Spleen (tissue), 7 donors: ENCODE measurements at regions not wholly inside any gene's neighbourhood (a gene's known extent, or its start where the extent isn't known, plus 50 kb on each side); places are given as distances from the start of the nearest gene placed in this dataset.

Source experiments
- CTCF ChIP-seq, 11 experiments: fragments of 200-600 bp in 7 of 11; fragments of 450-650 bp in 4 of 11; sonication (generic) in 4 of 11; IDR thresholded peaks in 8 of 11; conservative IDR thresholded peaks in 3 of 11; 1 replicate in 7 of 11; 2 replicates in 4 of 11; pipeline versions ENCODE4 v1.4.0 to v1.8.0; 2016 to 2021; ENCODE audit warnings: antibody characterized with exemption in 11 of 11, inconsistent platforms in 4 of 11, mild to moderate bottlenecking in 1 of 11
- POLR2A ChIP-seq, 3 donors: fragments of 450-650 bp; IDR thresholded peaks; one replicate each; pipeline ENCODE4 v1.5.1; 2017; ENCODE audit warnings: antibody characterized with exemption in 3 of 3, mild to moderate bottlenecking in 1 of 3
- POLR2AphosphoS5 ChIP-seq, 3 donors: sonication (generic); formaldehyde crosslinking; IDR thresholded peaks; one replicate each; pipeline ENCODE4 v1.5.1; 2017; ENCODE audit warnings: antibody characterized with exemption in 3 of 3
- donor health status: DM: no; HTN: no; CAD: no; lungs with moderate emphysema.
- donor health status: DM: no; HTN: no; CAD: no.
- donor health status: DM: no; HTN: no; CAD: no.

DNA sequence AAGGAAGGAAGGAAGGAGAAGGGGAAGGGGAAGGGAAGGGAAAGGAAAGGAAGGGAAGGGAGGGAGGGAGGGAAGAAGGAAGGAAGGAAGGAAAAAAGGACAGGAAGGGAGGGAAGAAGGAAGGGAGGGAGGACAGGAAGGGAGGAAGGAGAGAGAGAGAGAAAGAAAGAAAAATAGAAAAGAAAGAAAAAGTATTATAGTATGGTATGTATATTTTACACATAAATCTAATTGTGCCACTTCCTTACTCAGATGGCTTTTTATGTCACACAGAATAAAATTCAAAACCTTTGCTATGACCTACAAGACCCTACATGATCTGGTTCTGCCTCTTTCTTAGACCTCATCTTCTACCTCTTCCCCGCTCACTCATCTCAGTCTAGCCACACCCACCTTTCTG is 1016.9 kb upstream of the AUTS2 start:
- TF ChIP-seq CTCF (IDR thresholded peaks at IDR 0.05 in 8 of 11, conservative IDR thresholded peaks at IDR 0.05 in 3 of 11) (no peak), POLR2A (IDR thresholded peaks at IDR 0.05) (no peak), POLR2AphosphoS5 (IDR thresholded peaks at IDR 0.05) (no peak)
